GM12878 (cell line): ENCODE measurements at regions not wholly inside any gene's neighbourhood (a gene's known extent, or its start where the extent isn't known, plus 50 kb on each side); places are given as distances from the start of the nearest gene placed in this dataset.

ENCODE experiments used
- ATF7 ChIP-seq: fragments of 450-650 bp; IDR thresholded peaks from 2 replicates; pipeline ENCODE4 v1.6.1; 2016; ENCODE audit warnings: low read depth, mild to moderate bottlenecking
- EGR1 ChIP-seq, 2 experiments: IDR thresholded peaks; 1 replicate in 1 of 2; 2 replicates in 1 of 2; pipeline ENCODE4 v1.6.1; 2011 to 2012; ENCODE audit warnings: low read depth in 2 of 2, low read length in 2 of 2, borderline replicate concordance in 1 of 2, mild to moderate bottlenecking in 1 of 2, moderate library complexity in 1 of 2
- MYC ChIP-seq: IDR thresholded peaks from 2 replicates; pipeline ENCODE4 v1.6.1; 2011; ENCODE audit warnings: mild to moderate bottlenecking, low read length, moderate library complexity, inconsistent platforms; ENCODE audit not compliant: insufficient read depth, insufficient replicate concordance, insufficient read length, severe bottlenecking
- POLR2A ChIP-seq: IDR thresholded peaks from 2 replicates; pipeline ENCODE4 v1.6.1; 2011; ENCODE audit warnings: low read depth, mild to moderate bottlenecking, low read length
- TCF12 ChIP-seq: IDR thresholded peaks from 2 replicates; pipeline ENCODE4 v1.6.1; 2011; ENCODE audit warnings: low read depth, mild to moderate bottlenecking, low read length

DNA sequence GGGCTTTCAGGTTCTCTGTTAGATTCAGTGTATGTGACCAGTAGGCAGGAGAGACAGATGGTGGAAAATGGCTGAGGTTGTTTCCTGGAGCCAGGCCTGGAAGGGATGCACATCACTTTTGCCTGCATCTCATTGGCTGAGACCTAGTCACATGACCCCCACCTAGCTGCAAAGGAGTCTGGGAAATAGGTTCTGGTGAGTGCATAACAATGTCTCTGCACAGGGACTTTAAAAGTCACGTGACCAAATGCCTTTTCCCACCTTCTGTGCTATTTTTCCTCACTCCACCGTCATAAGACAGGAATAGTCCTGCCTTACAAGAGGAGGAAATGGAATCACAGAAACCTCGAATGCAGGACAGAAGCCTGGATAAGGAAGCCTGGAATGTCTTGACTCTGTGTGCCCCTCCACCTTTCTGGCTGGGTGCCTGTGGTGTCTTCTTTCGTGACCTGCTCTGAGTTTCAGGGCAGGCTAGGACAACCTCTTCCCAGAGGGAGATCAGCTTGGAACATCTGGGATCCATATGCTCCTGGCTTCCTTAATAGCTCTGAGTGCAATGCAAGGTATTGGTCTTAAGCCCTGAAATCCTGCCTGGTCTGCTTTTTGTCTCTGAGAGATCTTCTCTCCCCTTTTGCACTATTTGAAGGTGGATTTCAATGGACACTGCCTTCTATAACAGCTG lies 139.9 kb upstream of the ZNF438 start:
- no peak for TF ChIP-seq EGR1 (IDR thresholded peaks at IDR 0.05; ENCODE audit: borderline replicate concordance in 1 of 2, low read depth in 2 of 2, low read length in 2 of 2)
- TF ChIP-seq POLR2A = no peak
- TF ChIP-seq MYC = no peak
- TF ChIP-seq TCF12 = no peak
- TF ChIP-seq ATF7 = no peak
